Ovary (tissue), 3 donors: ENCODE measurements at regions not wholly inside any gene's neighbourhood (a gene's known extent, or its start where the extent isn't known, plus 50 kb on each side); places are given as distances from the start of the nearest gene placed in this dataset.

Source experiments
- EP300 ChIP-seq: sonication (generic); formaldehyde crosslinking; IDR thresholded peaks from one replicate; pipeline ENCODE4 v1.6.1; 2017; ENCODE audit warnings: antibody characterized with exemption
- POLR2A ChIP-seq: fragments of 450-650 bp; IDR thresholded peaks from one replicate; pipeline ENCODE4 v1.6.1; 2017; ENCODE audit warnings: antibody characterized with exemption, mild to moderate bottlenecking, moderate library complexity
- TF ChIP-seq, protein P1 (sequence below), 3 donors: fragments of 450-650 bp in 2 of 3; fragments of 200-600 bp in 1 of 3; IDR thresholded peaks; one replicate each; pipeline versions ENCODE4 v1.5.1 to v1.8.0; 2016 to 2022; ENCODE audit warnings: antibody characterized with exemption in 3 of 3, mild to moderate bottlenecking in 1 of 3
- donor health status: DM: no; HTN: no; CAD: no.

DNA sequence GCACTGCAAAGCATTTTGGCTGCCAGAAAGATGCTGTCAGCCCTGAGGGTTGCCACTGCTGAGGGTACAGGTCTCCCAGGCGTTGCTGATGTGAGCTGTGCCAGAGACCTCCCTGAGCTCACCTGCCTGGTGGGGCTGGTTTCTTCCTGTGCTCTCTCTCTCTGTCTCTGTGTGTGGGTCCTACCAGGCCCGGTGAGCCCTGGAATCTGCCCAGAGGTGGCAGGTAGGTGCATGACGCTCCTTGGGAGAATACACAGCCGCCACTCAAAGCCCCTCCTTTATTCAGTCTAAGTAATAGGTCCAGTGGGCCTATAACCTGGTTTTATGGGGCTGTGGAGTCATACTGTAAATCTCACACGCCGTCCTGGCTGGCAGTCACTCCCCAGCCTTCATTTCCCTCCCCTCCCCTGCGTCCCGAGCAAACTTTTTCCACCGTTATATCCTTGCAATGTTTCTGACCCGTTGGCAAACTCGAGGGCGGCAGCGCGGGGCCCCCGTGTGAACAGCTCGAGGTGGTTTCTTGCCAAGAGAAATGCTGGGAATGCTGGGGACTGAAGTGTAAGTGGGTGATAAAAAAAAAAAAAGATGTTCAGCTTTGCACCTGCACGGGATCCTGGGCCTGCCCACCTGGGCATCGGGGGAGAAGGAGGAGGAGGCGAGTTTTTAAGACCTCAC is 245.9 kb downstream of the CRLF2 start:
- no peak for TF ChIP-seq EP300
- TF ChIP-seq, protein P1, sequence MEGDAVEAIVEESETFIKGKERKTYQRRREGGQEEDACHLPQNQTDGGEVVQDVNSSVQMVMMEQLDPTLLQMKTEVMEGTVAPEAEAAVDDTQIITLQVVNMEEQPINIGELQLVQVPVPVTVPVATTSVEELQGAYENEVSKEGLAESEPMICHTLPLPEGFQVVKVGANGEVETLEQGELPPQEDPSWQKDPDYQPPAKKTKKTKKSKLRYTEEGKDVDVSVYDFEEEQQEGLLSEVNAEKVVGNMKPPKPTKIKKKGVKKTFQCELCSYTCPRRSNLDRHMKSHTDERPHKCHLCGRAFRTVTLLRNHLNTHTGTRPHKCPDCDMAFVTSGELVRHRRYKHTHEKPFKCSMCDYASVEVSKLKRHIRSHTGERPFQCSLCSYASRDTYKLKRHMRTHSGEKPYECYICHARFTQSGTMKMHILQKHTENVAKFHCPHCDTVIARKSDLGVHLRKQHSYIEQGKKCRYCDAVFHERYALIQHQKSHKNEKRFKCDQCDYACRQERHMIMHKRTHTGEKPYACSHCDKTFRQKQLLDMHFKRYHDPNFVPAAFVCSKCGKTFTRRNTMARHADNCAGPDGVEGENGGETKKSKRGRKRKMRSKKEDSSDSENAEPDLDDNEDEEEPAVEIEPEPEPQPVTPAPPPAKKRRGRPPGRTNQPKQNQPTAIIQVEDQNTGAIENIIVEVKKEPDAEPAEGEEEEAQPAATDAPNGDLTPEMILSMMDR (IDR thresholded peaks at IDR 0.05) = no peak
- TF ChIP-seq POLR2A = no peak
